ENCODE measurements at regions not wholly inside any gene's neighbourhood (a gene's known extent, or its start where the extent isn't known, plus 50 kb on each side); places are given as distances from the start of the nearest gene placed in this dataset.

- no peak for TF ChIP-seq CREB5 (CRISPR knock-in tag; IDR thresholded peaks at IDR 0.05; ENCODE audit: low read depth)
- TF ChIP-seq ZFP30 (CRISPR knock-in tag; IDR thresholded peaks at IDR 0.05) = no peak
- no peak for TF ChIP-seq TOX (CRISPR knock-in tag; IDR thresholded peaks at IDR 0.05; ENCODE audit: borderline replicate concordance)
- TF ChIP-seq ARNTL (CRISPR knock-in tag; IDR thresholded peaks at IDR 0.05; ENCODE audit: borderline replicate concordance, low read depth) = no peak
- TF ChIP-seq TSHZ2 (CRISPR knock-in tag; IDR thresholded peaks at IDR 0.05) = no peak
- TF ChIP-seq ISL1 (CRISPR knock-in tag; IDR thresholded peaks at IDR 0.05) = no peak
- TF ChIP-seq PATZ1 (CRISPR knock-in tag; IDR thresholded peaks at IDR 0.05; ENCODE audit: borderline replicate concordance) = no peak
- no peak for TF ChIP-seq ZNF8 (CRISPR knock-in tag; IDR thresholded peaks at IDR 0.05)
- no peak for TF ChIP-seq ESRRG (CRISPR knock-in tag; IDR thresholded peaks at IDR 0.05)
These were observed 95.5 kb downstream of the RPL27A start for GRCh38 chr11:8777907-8778767.
